Liver (tissue), 2 donors: ENCODE measurements at regions not wholly inside any gene's neighbourhood (a gene's known extent, or its start where the extent isn't known, plus 50 kb on each side); places are given as distances from the start of the nearest gene placed in this dataset.

Experiments
- CTCF ChIP-seq: fragments of 150-350 bp; IDR thresholded peaks from 2 replicates; pipeline ENCODE4 v1.5.1; 2017; ENCODE audit warnings: improper control_type of control experiment, low read depth, low read length; ENCODE audit not compliant: missing input control
- FOXA1 ChIP-seq: IDR thresholded peaks from 2 replicates; pipeline ENCODE4 v1.6.1; 2016; ENCODE audit warnings: antibody characterized with exemption
- YY1 ChIP-seq: IDR thresholded peaks from 2 replicates; pipeline ENCODE4 v1.6.1; 2016; ENCODE audit warnings: antibody characterized with exemption, mild to moderate bottlenecking
- donor health status: healthy.

GRCh38 chr2:237198164-237198855 is 112.6 kb downstream of the COPS8 start:
- TF ChIP-seq CTCF: no peak
- no peak for TF ChIP-seq FOXA1
- TF ChIP-seq YY1: no peak
